Muscle of leg (tissue), 3 donors: ENCODE measurements at regions not wholly inside any gene's neighbourhood (a gene's known extent, or its start where the extent isn't known, plus 50 kb on each side); places are given as distances from the start of the nearest gene placed in this dataset.
"Not testable (repeated sequence)": the region's sequence is repeated elsewhere in the genome, so short reads cannot be mapped to it uniquely, and the experiment has no call there.

Experiments used
- DNase-seq: peaks from one replicate; pipeline ENCODE4 v3.0.0; 2013
- H3K27ac ChIP-seq: one replicate; pipeline ENCODE4 v1.5.1; 2013; ENCODE audit warnings: mild to moderate bottlenecking, low read length, control low read depth
- H3K27me3 ChIP-seq: one replicate; pipeline ENCODE4 v1.6.1; 2013; ENCODE audit warnings: low read length; ENCODE audit not compliant: control insufficient read depth, insufficient read depth
- H3K36me3 ChIP-seq: one replicate; pipeline ENCODE4 v1.6.1; 2013; ENCODE audit warnings: low read length; ENCODE audit not compliant: control insufficient read depth, insufficient read depth
- H3K4me1 ChIP-seq: one replicate; pipeline ENCODE4 v1.6.1; 2013; ENCODE audit warnings: low read length; ENCODE audit not compliant: control insufficient read depth, insufficient read depth
- H3K4me3 ChIP-seq: one replicate; pipeline ENCODE4 v1.5.1; 2013; ENCODE audit warnings: low read length, control low read depth
- H3K9me3 ChIP-seq: replicated peaks from 2 replicates; pipeline ENCODE4 v1.6.1; 2013; ENCODE audit warnings: low read depth, low read length; ENCODE audit not compliant: control insufficient read depth
- WGBS: methylation state at CpG from one replicate; pipeline ENCODE4 v1.1.5; 2013; ENCODE audit warnings: missing lambda C conversion rate; ENCODE audit not compliant: insufficient coverage; 5-methylcytosine and 5-hydroxymethylcytosine counted together

GRCh38 chr22:47355776-47356510, 593.5 kb downstream of the TBC1D22A start:
- DNase-seq, result no peak
- H3K36me3 ChIP-seq, result no peaks in the 10 kb centered on the region
- H3K27me3 ChIP-seq, result peaks cover 4% of the 10 kb centered on the region
- no peak overlapping the region for H3K27ac ChIP-seq
- H3K4me1 ChIP-seq, result no peaks in the 10 kb centered on the region
- 81% methylated on average over 9 of the region's 13 CpGs for WGBS
- H3K9me3 ChIP-seq, result no peaks in the 10 kb centered on the region
- H3K4me3 ChIP-seq, result no peak overlapping the region

- WGBS, result 79% methylated on average over 3 of the region's 4 CpGs
- Histone ChIP-seq H3K4me1 (no peaks in the 10 kb centered on the region), H3K36me3 (no peaks in the 10 kb centered on the region), H3K9me3 (no peaks in the 10 kb centered on the region), H3K4me3 (no peak overlapping the region), H3K27ac (no peak overlapping the region), H3K27me3 (peaks cover 4% of the 10 kb centered on the region)
- no peak for DNase-seq
Measured at GRCh38 chr22:47355388-47355725, 592.9 kb downstream of the TBC1D22A start.

DNA sequence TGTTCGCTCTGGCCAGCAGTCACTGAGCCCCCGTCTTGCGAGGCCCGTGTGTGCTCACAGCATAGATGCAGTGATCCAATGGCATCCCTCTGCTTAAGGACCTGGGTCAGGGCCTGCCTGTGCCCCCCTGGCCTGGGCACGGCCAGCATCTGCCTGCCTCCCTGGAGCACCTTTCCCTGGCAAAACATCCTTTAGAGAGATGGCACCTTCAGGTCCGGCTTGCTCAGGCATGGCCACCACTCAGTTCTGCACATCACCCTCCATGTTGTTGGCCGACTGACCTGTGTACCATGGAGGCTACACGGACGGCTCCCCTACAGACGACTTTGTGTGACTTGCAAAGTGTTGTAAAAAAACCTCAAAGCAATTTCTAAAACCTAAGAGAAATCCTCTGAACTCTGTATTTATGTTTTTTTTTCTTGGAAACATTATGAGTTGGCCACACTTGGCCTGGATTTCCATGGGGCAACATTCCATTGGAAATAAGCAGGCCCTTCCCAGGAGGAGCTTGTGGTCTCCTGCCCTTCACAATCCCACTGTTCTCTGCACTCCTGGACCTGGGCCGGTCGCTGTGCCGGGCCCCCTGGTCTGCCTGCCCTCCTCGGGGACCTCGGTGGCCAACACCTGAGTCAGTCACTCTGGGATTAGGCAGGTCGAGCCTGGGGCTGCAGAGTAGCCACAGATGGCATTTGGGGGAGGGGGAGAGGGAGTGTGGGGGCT, 592.4 kb downstream of the TBC1D22A start:
- Histone ChIP-seq H3K4me1 (no peaks in the 10 kb centered on the region), H3K9me3 (no peaks in the 10 kb centered on the region), H3K27me3 (peaks cover 4% of the 10 kb centered on the region), H3K36me3 (no peaks in the 10 kb centered on the region), H3K4me3 (no peak overlapping the region), H3K27ac (no peak overlapping the region)
- no peak for DNase-seq
- WGBS, result 87% methylated on average over 5 of the region's 16 CpGs

DNA sequence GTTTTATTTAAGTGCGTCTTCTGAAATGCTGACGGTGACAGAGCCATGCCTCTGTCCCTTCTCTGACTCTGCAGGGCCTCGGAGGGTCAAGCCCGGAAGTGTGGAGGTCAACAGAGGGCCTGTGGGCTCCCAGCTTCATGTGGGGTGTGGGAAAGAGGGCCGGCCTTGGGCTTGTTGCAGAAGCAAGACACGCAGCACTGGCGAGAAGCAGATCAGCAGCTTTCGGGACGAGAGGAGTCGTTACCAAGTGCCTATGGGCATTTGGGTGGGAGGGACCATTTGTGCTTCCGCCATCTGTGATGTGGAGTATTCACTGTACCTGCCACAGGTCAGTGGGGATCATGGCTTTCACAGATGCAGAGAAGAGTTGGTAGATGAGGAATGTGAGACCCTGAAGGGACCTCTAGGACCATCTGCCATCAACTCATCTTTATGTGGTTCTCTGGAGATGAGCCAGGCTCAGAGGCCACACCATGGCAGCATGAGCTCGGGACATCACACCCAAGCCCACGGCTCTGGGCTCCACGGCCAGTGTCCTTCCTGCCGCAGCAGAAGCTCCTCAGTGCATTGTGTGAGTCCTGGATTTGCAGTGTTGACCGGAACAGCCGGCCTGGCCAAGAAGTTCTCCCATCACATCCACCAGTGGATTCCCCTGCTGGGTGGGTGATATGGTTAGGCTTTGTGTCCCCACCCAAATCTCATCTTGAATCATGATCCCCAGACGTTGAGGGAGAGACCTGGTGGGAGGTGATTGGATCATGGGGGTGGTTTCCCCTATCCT, 590.7 kb downstream of the TBC1D22A start:
- no peak for DNase-seq
- H3K27me3 ChIP-seq, result peaks cover 4% of the 10 kb centered on the region
- H3K4me1 ChIP-seq, result no peaks in the 10 kb centered on the region
- 83% methylated on average over 14 of the region's 18 CpGs for WGBS
- no peaks in the 10 kb centered on the region for H3K9me3 ChIP-seq
- no peaks in the 10 kb centered on the region for H3K36me3 ChIP-seq
- no peak overlapping the region for H3K27ac ChIP-seq
- H3K4me3 ChIP-seq, result no peak overlapping the region

GRCh38 chr22:47351836-47352579, 589.6 kb downstream of the TBC1D22A start:
- Histone ChIP-seq H3K9me3 (no peaks in the 10 kb centered on the region), H3K27me3 (peaks cover 4% of the 10 kb centered on the region), H3K4me3 (no peak overlapping the region), H3K4me1 (no peaks in the 10 kb centered on the region), H3K27ac (no peak overlapping the region), H3K36me3 (no peaks in the 10 kb centered on the region)
- no peak for DNase-seq
- 83% methylated on average over 9 of the region's 11 CpGs for WGBS

GRCh38 chr22:47346287-47346686, 583.8 kb downstream of the TBC1D22A start:
- H3K9me3 ChIP-seq, DNase-seq, H3K27me3 ChIP-seq, H3K4me1 ChIP-seq, H3K4me3 ChIP-seq, H3K36me3 ChIP-seq, H3K27ac ChIP-seq: not testable (repeated sequence)
- WGBS, result no CpG with 5 or more reads among the region's 1 CpG

- 69% methylated on average over 7 of the region's 7 CpGs for WGBS
- H3K27ac ChIP-seq, result no peak overlapping the region
- peaks cover 10% of the 10 kb centered on the region for H3K27me3 ChIP-seq
- DNase-seq, result no peak
- no peaks in the 10 kb centered on the region for H3K36me3 ChIP-seq
- no peak overlapping the region for H3K4me3 ChIP-seq
- H3K4me1 ChIP-seq, result no peaks in the 10 kb centered on the region
- H3K9me3 ChIP-seq, result no peaks in the 10 kb centered on the region
Measured at GRCh38 chr22:47345025-47345424, 582.6 kb downstream of the TBC1D22A start.

- no peak for DNase-seq
- Histone ChIP-seq H3K4me3 (no peak overlapping the region), H3K27ac (no peak overlapping the region), H3K27me3 (peaks cover 10% of the 10 kb centered on the region), H3K36me3 (no peaks in the 10 kb centered on the region), H3K4me1 (no peaks in the 10 kb centered on the region), H3K9me3 (no peaks in the 10 kb centered on the region)
- WGBS, result 84% methylated on average over 4 of the region's 6 CpGs
Measured at GRCh38 chr22:47344414-47344813, 582.0 kb downstream of the TBC1D22A start.

DNA sequence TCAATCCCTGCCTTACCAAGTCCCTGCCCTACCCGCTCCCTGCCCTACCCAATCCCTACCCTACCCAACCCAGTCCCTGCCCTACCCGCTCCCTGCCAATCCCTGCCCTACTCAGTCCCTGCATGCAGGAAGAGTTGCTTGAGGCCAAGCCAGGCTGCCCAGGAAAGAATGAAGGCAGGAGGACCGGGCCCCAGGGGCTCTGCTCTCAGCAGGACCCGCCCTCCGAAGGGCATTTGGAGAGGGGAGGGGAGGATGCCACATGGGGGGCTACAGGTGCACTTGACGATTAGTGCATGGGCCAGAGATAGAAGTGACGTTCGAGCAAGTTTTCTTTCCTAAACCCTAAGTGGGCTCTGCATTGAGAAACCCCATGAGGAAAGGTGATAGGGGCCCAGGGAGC, 581.2 kb downstream of the TBC1D22A start:
- H3K4me1 ChIP-seq, result no peaks in the 10 kb centered on the region
- 74% methylated on average over 8 of the region's 8 CpGs for WGBS
- H3K27ac ChIP-seq, result no peak overlapping the region
- no peaks in the 10 kb centered on the region for H3K9me3 ChIP-seq
- H3K36me3 ChIP-seq, result no peaks in the 10 kb centered on the region
- H3K27me3 ChIP-seq, result peaks cover 10% of the 10 kb centered on the region
- no peak overlapping the region for H3K4me3 ChIP-seq
- DNase-seq, result no peak

- no peaks in the 10 kb centered on the region for H3K4me1 ChIP-seq
- no peak overlapping the region for H3K4me3 ChIP-seq
- no peak overlapping the region for H3K27ac ChIP-seq
- peaks cover 10% of the 10 kb centered on the region for H3K27me3 ChIP-seq
- 87% methylated on average over 5 of the region's 10 CpGs for WGBS
- no peaks in the 10 kb centered on the region for H3K36me3 ChIP-seq
- no peak for DNase-seq
- H3K9me3 ChIP-seq, result no peaks in the 10 kb centered on the region
Measured at GRCh38 chr22:47342446-47342845, 580.0 kb downstream of the TBC1D22A start.
